HG02981 (cell line): ENCODE measurements at regions not wholly inside any gene's neighbourhood (a gene's known extent, or its start where the extent isn't known, plus 50 kb on each side); places are given as distances from the start of the nearest gene placed in this dataset.
A peak's percentile ranks its signal among the peaks of the same experiment; 100 is the strongest.
"Not testable (repeated sequence)": the region's sequence is repeated elsewhere in the genome, so short reads cannot be mapped to it uniquely, and the experiment has no call there.

ENCODE experiments used
- ATAC-seq: cut with Tn5 transposase; IDR thresholded peaks from one replicate; pipeline ENCODE4 v1.9.1; 2021; ENCODE audit warnings: mild to moderate bottlenecking, moderate library complexity; ENCODE audit not compliant: unreplicated experiment

GRCh38 chr5:28685794-28686193 lies 1647.4 kb upstream of the CDH9 start:
- ATAC-seq = no peak

GRCh38 chr5:28678899-28679298 lies 1640.5 kb upstream of the CDH9 start:
- ATAC-seq = no peak

- no peak for ATAC-seq
Observed at GRCh38 chr5:28666110-28666509, 1627.7 kb upstream of the CDH9 start.

- ATAC-seq = no peak
Observed at GRCh38 chr5:28648108-28648507, 1609.7 kb upstream of the CDH9 start.

GRCh38 chr5:28632607-28633006 lies 1594.2 kb upstream of the CDH9 start:
- no peak for ATAC-seq

GRCh38 chr5:28603869-28604268 lies 1565.5 kb upstream of the CDH9 start:
- ATAC-seq = no peak

GRCh38 chr5:28602429-28602828 lies 1564.0 kb upstream of the CDH9 start:
- ATAC-seq = no peak

- not testable (repeated sequence) for ATAC-seq
Observed at GRCh38 chr5:28596707-28597106, 1558.3 kb upstream of the CDH9 start.

GRCh38 chr5:28580616-28581015 lies 1542.2 kb upstream of the CDH9 start:
- no peak for ATAC-seq

- no peak for ATAC-seq
Observed at GRCh38 chr5:28576022-28576421, 1537.6 kb upstream of the CDH9 start.

- no peak for ATAC-seq
Observed at GRCh38 chr5:28575368-28575767, 1537.0 kb upstream of the CDH9 start.

- ATAC-seq = no peak
Observed at GRCh38 chr5:28574606-28575005, 1536.2 kb upstream of the CDH9 start.

GRCh38 chr5:28567048-28567447 lies 1528.7 kb upstream of the CDH9 start:
- no peak for ATAC-seq

- ATAC-seq = no peak
Observed at GRCh38 chr5:28561522-28561921, 1523.1 kb upstream of the CDH9 start.

GRCh38 chr5:28558196-28558595 lies 1519.8 kb upstream of the CDH9 start:
- no peak for ATAC-seq

- no peak for ATAC-seq
Observed at GRCh38 chr5:28557114-28557513, 1518.7 kb upstream of the CDH9 start.

- no peak for ATAC-seq
Observed at GRCh38 chr5:28549588-28549987, 1511.2 kb upstream of the CDH9 start.

- ATAC-seq = no peak
Observed at GRCh38 chr5:28548856-28549255, 1510.5 kb upstream of the CDH9 start.

GRCh38 chr5:28544501-28544900 lies 1506.1 kb upstream of the CDH9 start:
- ATAC-seq = no peak

GRCh38 chr5:28543473-28544098 lies 1505.2 kb upstream of the CDH9 start:
- no peak for ATAC-seq

GRCh38 chr5:28542987-28543386 lies 1504.6 kb upstream of the CDH9 start:
- peak; percentile 73 for ATAC-seq

- no peak for ATAC-seq
Observed at GRCh38 chr5:28523888-28524635, 1485.7 kb upstream of the CDH9 start.

GRCh38 chr5:28523416-28523815 lies 1485.0 kb upstream of the CDH9 start:
- ATAC-seq = no peak
